Naive thymus-derived CD4-positive, alpha-beta T cell (primary cell): ENCODE measurements at regions not wholly inside any gene's neighbourhood (a gene's known extent, or its start where the extent isn't known, plus 50 kb on each side); places are given as distances from the start of the nearest gene placed in this dataset.

ENCODE experiments used
- ATAC-seq: fragments of 150-1000 bp; cut with Tn5 transposase; 2 replicates; pipeline ENCODE4 v1.10.0; 2021; ENCODE audit warnings: mild to moderate bottlenecking, moderate library complexity
- CTCF ChIA-PET: fragments of 350-600 bp; sonication (Branson Sonifier 250); formaldehyde crosslinking; loops from one replicate; lab custom pipeline; 2021; ENCODE audit warnings: antibody characterized with exemption; lab: Charles Lee
- POLR2A ChIA-PET: fragments of 350-600 bp; sonication (Branson Sonifier 250); formaldehyde crosslinking; loops from one replicate; lab custom pipeline; 2021; ENCODE audit warnings: antibody characterized with exemption, inconsistent platforms; lab: Charles Lee
- DNase-seq, 9 donors: peaks; one replicate each; pipeline versions ENCODE4 v3.0.0 to v3.0.0-alpha.2; 2020 to 2022; ENCODE audit warnings: mixed read lengths in 1 of 9
- H3K27ac ChIP-seq: one replicate; pipeline ENCODE4 v1.7.0; 2013; ENCODE audit warnings: mild to moderate bottlenecking, low read depth, low read length, moderate library complexity
- H3K27me3 ChIP-seq, 2 donors: one replicate each; pipeline ENCODE4 v1.7.0; 2013; ENCODE audit warnings: low read length in 2 of 2, mild to moderate bottlenecking in 2 of 2, moderate library complexity in 2 of 2; ENCODE audit not compliant: control insufficient read depth in 2 of 2, insufficient read depth in 2 of 2
- H3K36me3 ChIP-seq, 3 experiments: 1 replicate in 2 of 3; 2 replicates in 1 of 3; pipeline ENCODE4 v1.7.0; 2013; ENCODE audit warnings: low read length in 3 of 3, mild to moderate bottlenecking in 3 of 3, moderate library complexity in 1 of 3; ENCODE audit not compliant: insufficient read depth in 3 of 3, control insufficient read depth in 2 of 3
- H3K4me1 ChIP-seq, 2 donors: one replicate each; pipeline ENCODE4 v1.7.0; 2013; ENCODE audit warnings: low read length in 2 of 2, mild to moderate bottlenecking in 2 of 2, moderate library complexity in 1 of 2; ENCODE audit not compliant: control insufficient read depth in 2 of 2, insufficient read depth in 2 of 2
- H3K4me3 ChIP-seq: 2 replicates; pipeline ENCODE4 v1.7.0; 2013; ENCODE audit warnings: mild to moderate bottlenecking, low read length
- H3K9me3 ChIP-seq, 3 experiments: 1 replicate in 2 of 3; 2 replicates in 1 of 3; pipeline ENCODE4 v1.7.0; 2013; ENCODE audit warnings: low read length in 3 of 3; ENCODE audit not compliant: control insufficient read depth in 2 of 3
- H3K27ac Mint-ChIP-seq, 9 donors: one replicate each; pipeline ENCODE4 v1.8.0; 2020 to 2022; ENCODE audit warnings: mixed read lengths in 9 of 9, mild to moderate bottlenecking in 8 of 9, moderate library complexity in 5 of 9, inconsistent platforms in 2 of 9
- H3K27me3 Mint-ChIP-seq, 5 donors: one replicate each; pipeline ENCODE4 v1.8.0; 2021 to 2022; ENCODE audit warnings: mixed read lengths in 5 of 5, mild to moderate bottlenecking in 1 of 5
- H3K36me3 Mint-ChIP-seq, 5 donors: one replicate each; pipeline ENCODE4 v1.8.0; 2020 to 2022; ENCODE audit warnings: mixed read lengths in 5 of 5, mild to moderate bottlenecking in 3 of 5, inconsistent platforms in 1 of 5
- H3K4me1 Mint-ChIP-seq, 7 donors: one replicate each; pipeline ENCODE4 v1.8.0; 2020 to 2022; ENCODE audit warnings: mixed read lengths in 7 of 7, mild to moderate bottlenecking in 3 of 7, inconsistent platforms in 1 of 7
- H3K4me3 Mint-ChIP-seq, 10 donors: one replicate each; pipeline ENCODE4 v1.8.0; 2020 to 2022; ENCODE audit warnings: mild to moderate bottlenecking in 10 of 10, mixed read lengths in 10 of 10, moderate library complexity in 6 of 10, inconsistent platforms in 2 of 10
- H3K9me3 Mint-ChIP-seq, 11 donors: one replicate each; pipeline ENCODE4 v1.8.0; 2020 to 2022; ENCODE audit warnings: mixed read lengths in 11 of 11, mild to moderate bottlenecking in 4 of 11, inconsistent platforms in 1 of 11, moderate library complexity in 1 of 11
- intact Hi-C, 2 donors: fragments of 100-400 bp; cut with micrococcal nuclease; formaldehyde crosslinking; loops; one replicate each; pipeline ENCODE4 v1.15.1; 2023

DNA sequence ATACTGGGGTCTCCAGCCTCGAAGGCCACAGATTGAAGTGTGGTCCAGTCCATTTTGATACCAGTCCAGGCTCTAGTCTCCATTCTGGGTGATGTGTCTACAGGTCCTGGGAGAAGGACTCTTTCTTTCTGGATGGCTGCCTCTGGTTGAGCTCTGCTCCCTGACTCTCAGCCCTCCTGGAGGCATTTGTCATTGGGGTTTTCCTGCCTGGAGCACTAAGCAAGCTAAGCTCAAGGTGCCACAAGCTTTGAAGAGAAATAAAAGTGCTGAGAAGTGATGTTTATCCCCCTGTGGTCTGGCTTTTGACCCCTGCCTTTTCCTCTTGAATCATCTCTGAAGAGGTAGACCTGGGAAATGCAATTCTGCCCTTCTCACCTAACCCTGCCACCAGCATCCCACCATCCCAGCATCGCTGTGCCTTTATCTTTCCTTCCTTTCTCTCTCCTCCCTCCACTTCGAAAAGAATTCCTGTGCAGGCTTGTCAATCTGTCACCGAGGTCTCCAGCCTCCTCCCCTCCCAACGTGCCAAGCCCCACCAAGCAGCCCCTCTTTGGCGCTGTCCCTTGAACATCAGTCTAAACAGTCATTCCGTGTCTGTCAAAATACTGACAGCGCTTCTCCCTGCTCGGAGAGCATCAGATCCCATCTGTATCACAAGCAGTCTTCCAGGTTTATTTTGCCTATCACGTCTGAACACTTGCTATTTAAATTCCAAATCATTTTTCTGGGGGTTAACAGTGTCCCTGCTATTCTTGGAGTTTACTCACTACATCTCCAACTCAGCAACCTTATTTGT lies 334.6 kb upstream of the SLC14A2 start:
- no peak for ATAC-seq
- Histone ChIP-seq H3K4me3 (no peak overlapping the region), H3K27ac (no peak overlapping the region), H3K9me3 (no peaks in the 10 kb centered on the region), H3K27me3 (no peaks in the 10 kb centered on the region), H3K4me1 (no peaks in the 10 kb centered on the region), H3K36me3 (no peaks in the 10 kb centered on the region)
- Mint-ChIP-seq H3K27me3 (peaks cover 0 to 7% (median 0%) of the 10 kb centered on the region in 5 donors), H3K4me1 (peaks cover 0 to 2% (median 0%) of the 10 kb centered on the region in 7 donors), H3K9me3 (peaks cover 0 to 2% (median 0%) of the 10 kb centered on the region in 11 donors), H3K36me3 (no peaks in the 10 kb centered on the region), H3K27ac (no peak overlapping the region), H3K4me3 (no peak overlapping the region)
- no peak for DNase-seq
- intact Hi-C loops, result no loop called here
- CTCF ChIA-PET, result no interaction called here
- POLR2A ChIA-PET, result no interaction called here

DNA sequence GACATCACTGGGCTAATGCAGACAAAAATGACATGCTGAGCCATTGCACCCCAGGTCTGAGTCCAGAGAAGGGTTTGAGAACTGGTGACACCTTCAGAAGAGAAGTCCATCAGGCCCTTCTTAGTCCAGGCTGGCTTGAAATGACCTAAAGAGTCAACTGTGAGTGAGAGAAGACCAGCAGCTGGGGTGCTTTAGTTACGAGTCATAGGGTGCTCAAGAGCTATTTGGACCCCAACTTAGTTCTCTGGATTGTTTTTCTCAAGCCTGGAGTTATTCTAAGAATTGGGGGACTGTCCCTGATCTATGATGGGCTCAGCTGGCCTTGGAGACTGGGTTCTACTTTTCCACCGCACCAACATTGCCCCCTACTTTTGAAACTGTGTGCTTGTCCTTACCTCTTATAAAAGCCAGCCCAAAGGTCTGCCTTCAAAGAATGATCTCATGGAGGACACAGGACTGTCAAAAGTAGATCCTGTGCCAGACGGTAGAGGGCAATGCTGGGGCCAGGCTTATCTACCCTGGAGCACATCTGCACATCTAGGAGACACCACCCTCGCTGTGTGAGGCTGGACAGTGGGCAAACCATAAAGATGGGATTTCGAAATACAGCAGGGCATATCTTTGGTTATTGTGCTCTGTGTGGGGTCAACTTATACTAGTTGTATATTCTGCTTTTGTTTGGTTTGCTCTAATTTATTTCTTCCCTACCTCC lies 333.0 kb upstream of the SLC14A2 start:
- Mint-ChIP-seq H3K36me3 (no peaks in the 10 kb centered on the region), H3K4me1 (peaks cover 0 to 2% (median 0%) of the 10 kb centered on the region in 7 donors), H3K4me3 (no peak overlapping the region), H3K27me3 (peaks cover 0 to 10% (median 5%) of the 10 kb centered on the region in 5 donors), H3K9me3 (peaks cover 0 to 2% (median 0%) of the 10 kb centered on the region in 11 donors), H3K27ac (no peak overlapping the region)
- H3K27me3 ChIP-seq, result no peaks in the 10 kb centered on the region
- no peaks in the 10 kb centered on the region for H3K36me3 ChIP-seq
- ATAC-seq, result no peak
- CTCF ChIA-PET, result no interaction called here
- intact Hi-C loops, result no loop called here
- H3K9me3 ChIP-seq, result no peaks in the 10 kb centered on the region
- DNase-seq, result no peak
- no peak overlapping the region for H3K4me3 ChIP-seq
- no peaks in the 10 kb centered on the region for H3K4me1 ChIP-seq
- H3K27ac ChIP-seq, result no peak overlapping the region
- POLR2A ChIA-PET, result no interaction called here

DNA sequence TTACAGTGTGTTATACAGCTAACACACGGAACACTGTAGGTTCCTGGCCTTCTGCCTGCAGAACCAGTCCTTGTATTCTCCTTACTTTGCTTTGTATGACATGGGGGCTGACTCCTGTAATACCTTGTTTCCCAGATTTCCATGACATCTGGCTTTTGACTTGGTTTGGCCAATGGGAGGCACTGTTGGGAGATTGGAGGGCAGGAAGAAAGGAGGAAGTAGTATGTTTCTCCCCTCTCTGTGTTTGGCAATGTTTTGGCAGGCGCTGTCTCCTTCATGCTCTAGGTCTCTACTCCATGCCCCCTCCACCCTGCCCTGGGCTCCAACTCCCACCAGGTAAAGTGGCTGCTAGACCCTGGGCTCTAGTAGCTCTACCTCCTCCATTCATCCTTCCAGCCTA lies 331.1 kb upstream of the SLC14A2 start:
- Mint-ChIP-seq H3K9me3 (peaks cover 0 to 2% (median 0%) of the 10 kb centered on the region in 11 donors), H3K4me3 (no peak overlapping the region), H3K36me3 (no peaks in the 10 kb centered on the region), H3K4me1 (peaks cover 0 to 2% (median 0%) of the 10 kb centered on the region in 7 donors), H3K27me3 (peaks cover 0 to 10% (median 7%) of the 10 kb centered on the region in 5 donors), H3K27ac (no peak overlapping the region)
- no peak for ATAC-seq
- no peaks in the 10 kb centered on the region for H3K27me3 ChIP-seq
- POLR2A ChIA-PET, result no interaction called here
- H3K4me3 ChIP-seq, result no peak overlapping the region
- intact Hi-C loops, result no loop called here
- H3K9me3 ChIP-seq, result no peaks in the 10 kb centered on the region
- CTCF ChIA-PET, result interaction anchor here (2.3 kb wide), 1 partner anchor 9 kb away, joined by 6 read pairs; no protein-coding TSS in a partner anchor
- no peaks in the 10 kb centered on the region for H3K4me1 ChIP-seq
- no peaks in the 10 kb centered on the region for H3K36me3 ChIP-seq
- no peak for DNase-seq
- H3K27ac ChIP-seq, result no peak overlapping the region

DNA sequence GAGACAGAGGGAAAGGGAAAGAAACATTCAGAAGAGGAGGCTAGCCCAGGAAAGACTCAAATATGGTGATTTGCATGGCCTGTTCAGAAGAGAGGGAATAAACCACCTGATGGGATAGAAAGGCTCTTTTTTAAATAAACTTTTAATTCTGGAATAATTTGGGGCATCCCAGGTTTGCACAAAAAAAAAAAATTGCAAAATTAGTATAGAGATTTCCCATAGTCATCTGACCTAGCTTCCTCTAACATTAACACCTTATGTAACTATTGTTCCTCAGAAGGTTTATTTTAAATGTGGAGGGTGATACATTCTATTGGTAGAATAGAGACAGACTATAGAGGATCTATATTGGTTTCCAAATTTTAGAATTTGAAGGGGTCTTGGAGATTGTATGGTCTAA lies 330.4 kb upstream of the SLC14A2 start:
- Mint-ChIP-seq H3K27ac (no peak overlapping the region), H3K4me1 (peaks cover 0 to 2% (median 0%) of the 10 kb centered on the region in 7 donors), H3K27me3 (peaks cover 0 to 10% (median 7%) of the 10 kb centered on the region in 5 donors), H3K36me3 (no peaks in the 10 kb centered on the region), H3K9me3 (peaks cover 0 to 2% (median 0%) of the 10 kb centered on the region in 11 donors), H3K4me3 (no peak overlapping the region)
- Histone ChIP-seq H3K36me3 (no peaks in the 10 kb centered on the region), H3K27ac (no peak overlapping the region), H3K4me1 (no peaks in the 10 kb centered on the region), H3K9me3 (no peaks in the 10 kb centered on the region), H3K4me3 (no peak overlapping the region), H3K27me3 (no peaks in the 10 kb centered on the region)
- ChIA-PET POLR2A (no interaction called here), CTCF (interaction anchor here (2.3 kb wide), 1 partner anchor 9 kb away, joined by 6 read pairs; no protein-coding TSS in a partner anchor)
- DNase-seq (no peak), ATAC-seq (no peak)
- intact Hi-C loops, result no loop called here

GRCh38 chr18:45285251-45285650 lies 330.0 kb upstream of the SLC14A2 start:
- Histone ChIP-seq H3K9me3 (no peaks in the 10 kb centered on the region), H3K36me3 (no peaks in the 10 kb centered on the region), H3K27me3 (no peaks in the 10 kb centered on the region), H3K27ac (no peak overlapping the region), H3K4me1 (no peaks in the 10 kb centered on the region), H3K4me3 (no peak overlapping the region)
- no peak for ATAC-seq
- H3K4me1 Mint-ChIP-seq, result peaks cover 0 to 2% (median 0%) of the 10 kb centered on the region in 7 donors
- H3K27me3 Mint-ChIP-seq, result peaks cover 0 to 10% (median 8%) of the 10 kb centered on the region in 5 donors
- ChIA-PET CTCF (interaction anchor here (2.3 kb wide), 1 partner anchor 10 kb away, joined by 6 read pairs; no protein-coding TSS in a partner anchor), POLR2A (no interaction called here)
- H3K4me3 Mint-ChIP-seq, result no peak overlapping the region
- no peaks in the 10 kb centered on the region for H3K36me3 Mint-ChIP-seq
- H3K27ac Mint-ChIP-seq, result no peak overlapping the region
- peaks cover 0 to 2% (median 0%) of the 10 kb centered on the region in 11 donors for H3K9me3 Mint-ChIP-seq
- no peak for DNase-seq
- intact Hi-C loops, result no loop called here

- no peaks in the 10 kb centered on the region for H3K4me1 ChIP-seq
- Mint-ChIP-seq H3K9me3 (peaks cover 0 to 2% (median 0%) of the 10 kb centered on the region in 11 donors), H3K4me1 (no peaks in the 10 kb centered on the region), H3K27ac (no peak overlapping the region), H3K27me3 (peaks cover 0 to 11% (median 8%) of the 10 kb centered on the region in 5 donors), H3K4me3 (no peak overlapping the region), H3K36me3 (no peaks in the 10 kb centered on the region)
- no peak overlapping the region for H3K4me3 ChIP-seq
- ATAC-seq, result no peak
- POLR2A ChIA-PET, result no interaction called here
- CTCF ChIA-PET, result no interaction called here
- no peak overlapping the region for H3K27ac ChIP-seq
- intact Hi-C loops, result no loop called here
- DNase-seq, result no peak
- H3K36me3 ChIP-seq, result no peaks in the 10 kb centered on the region
- H3K27me3 ChIP-seq, result no peaks in the 10 kb centered on the region
- H3K9me3 ChIP-seq, result no peaks in the 10 kb centered on the region
Observed at GRCh38 chr18:45286431-45286830, 328.8 kb upstream of the SLC14A2 start.
